ENCODE measurements at regions not wholly inside any gene's neighbourhood (a gene's known extent, or its start where the extent isn't known, plus 50 kb on each side); places are given as distances from the start of the nearest gene placed in this dataset.

DNA sequence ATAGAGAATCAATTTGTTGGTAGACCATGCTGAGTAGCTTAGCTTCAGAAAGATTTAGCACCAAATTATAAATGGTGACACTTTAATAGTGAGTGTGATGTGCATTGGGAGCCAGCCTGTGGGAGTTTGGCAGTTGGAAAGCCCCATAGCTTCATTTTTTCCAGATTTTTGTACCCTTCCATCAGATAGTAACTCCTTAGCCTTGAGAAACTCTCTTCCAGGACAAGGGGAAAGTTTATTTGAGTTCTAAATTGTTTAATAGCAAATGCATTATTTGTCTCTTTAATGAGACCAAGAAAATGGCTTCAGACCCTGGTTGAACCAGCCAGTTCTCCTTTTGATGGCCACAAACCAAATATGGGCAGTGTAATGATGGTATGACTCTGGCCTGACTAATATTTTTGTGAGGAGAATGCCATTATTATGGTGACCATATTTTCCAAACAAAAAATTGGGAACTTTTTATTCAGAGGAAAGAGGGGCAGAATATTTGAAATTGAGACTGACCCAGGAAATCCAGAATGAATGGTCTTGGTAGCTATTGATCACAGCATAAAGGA is 49.8 kb downstream of the PLCE1 start:
- H3K9me3 ChIP-seq: no peaks in the 10 kb centered on the region
- no peaks in the 10 kb centered on the region for H3K4me1 ChIP-seq
- no peak overlapping the region for H3K27ac ChIP-seq
- no peaks in the 10 kb centered on the region for H3K27me3 ChIP-seq (replicated peaks in 1 of 7)
- no peak overlapping the region for H3K4me3 ChIP-seq
- intact Hi-C loops (cut with DNase I; ENCODE audit: low total_unique reads): no loop called here
- TF ChIP-seq POLR2A (IDR thresholded peaks at IDR 0.05): no peak
- TF ChIP-seq, protein P1, sequence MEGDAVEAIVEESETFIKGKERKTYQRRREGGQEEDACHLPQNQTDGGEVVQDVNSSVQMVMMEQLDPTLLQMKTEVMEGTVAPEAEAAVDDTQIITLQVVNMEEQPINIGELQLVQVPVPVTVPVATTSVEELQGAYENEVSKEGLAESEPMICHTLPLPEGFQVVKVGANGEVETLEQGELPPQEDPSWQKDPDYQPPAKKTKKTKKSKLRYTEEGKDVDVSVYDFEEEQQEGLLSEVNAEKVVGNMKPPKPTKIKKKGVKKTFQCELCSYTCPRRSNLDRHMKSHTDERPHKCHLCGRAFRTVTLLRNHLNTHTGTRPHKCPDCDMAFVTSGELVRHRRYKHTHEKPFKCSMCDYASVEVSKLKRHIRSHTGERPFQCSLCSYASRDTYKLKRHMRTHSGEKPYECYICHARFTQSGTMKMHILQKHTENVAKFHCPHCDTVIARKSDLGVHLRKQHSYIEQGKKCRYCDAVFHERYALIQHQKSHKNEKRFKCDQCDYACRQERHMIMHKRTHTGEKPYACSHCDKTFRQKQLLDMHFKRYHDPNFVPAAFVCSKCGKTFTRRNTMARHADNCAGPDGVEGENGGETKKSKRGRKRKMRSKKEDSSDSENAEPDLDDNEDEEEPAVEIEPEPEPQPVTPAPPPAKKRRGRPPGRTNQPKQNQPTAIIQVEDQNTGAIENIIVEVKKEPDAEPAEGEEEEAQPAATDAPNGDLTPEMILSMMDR (IDR thresholded peaks at IDR 0.05 in 8 of 11, conservative IDR thresholded peaks at IDR 0.05 in 3 of 11): no peak
- TF ChIP-seq POLR2AphosphoS5 (IDR thresholded peaks at IDR 0.05): no peak
- no peak for DNase-seq
- no peaks in the 10 kb centered on the region for H3K36me3 ChIP-seq

DNA sequence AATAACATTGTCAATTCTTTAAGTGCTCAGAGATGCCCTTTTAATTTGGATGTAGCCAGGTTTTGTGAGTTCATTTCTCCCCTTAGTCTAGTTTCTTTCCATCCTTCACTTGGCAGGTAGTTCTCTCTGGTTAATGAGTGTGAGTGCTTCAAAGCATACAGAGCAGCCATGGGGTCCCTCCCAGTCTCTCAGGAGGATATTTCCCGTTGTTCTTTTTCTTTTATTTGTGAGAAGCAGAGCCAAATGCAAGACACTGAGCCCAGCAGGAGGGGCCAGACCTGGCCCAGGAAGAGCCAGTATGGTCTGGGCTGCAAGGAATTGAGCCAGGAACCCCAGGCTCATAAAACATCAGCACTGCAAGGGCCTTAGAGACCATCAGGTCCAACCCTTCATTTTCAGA is 52.4 kb downstream of the PLCE1 start:
- no peaks in the 10 kb centered on the region for H3K27me3 ChIP-seq (replicated peaks in 1 of 7)
- no peak overlapping the region for H3K4me3 ChIP-seq
- H3K4me1 ChIP-seq: no peaks in the 10 kb centered on the region
- no peak for TF ChIP-seq POLR2A (IDR thresholded peaks at IDR 0.05)
- TF ChIP-seq POLR2AphosphoS5 (IDR thresholded peaks at IDR 0.05): no peak
- TF ChIP-seq, protein P1 (IDR thresholded peaks at IDR 0.05 in 8 of 11, conservative IDR thresholded peaks at IDR 0.05 in 3 of 11): no peak
- 27 to 59% (median 45%) methylated on average over 1 of the region's 1 CpG for WGBS, 5 donors
- H3K27ac ChIP-seq: no peak overlapping the region
- intact Hi-C loops (cut with DNase I; ENCODE audit: low total_unique reads): no loop called here
- H3K9me3 ChIP-seq: no peaks in the 10 kb centered on the region
- no peak for DNase-seq
- no peaks in the 10 kb centered on the region for H3K36me3 ChIP-seq

DNA sequence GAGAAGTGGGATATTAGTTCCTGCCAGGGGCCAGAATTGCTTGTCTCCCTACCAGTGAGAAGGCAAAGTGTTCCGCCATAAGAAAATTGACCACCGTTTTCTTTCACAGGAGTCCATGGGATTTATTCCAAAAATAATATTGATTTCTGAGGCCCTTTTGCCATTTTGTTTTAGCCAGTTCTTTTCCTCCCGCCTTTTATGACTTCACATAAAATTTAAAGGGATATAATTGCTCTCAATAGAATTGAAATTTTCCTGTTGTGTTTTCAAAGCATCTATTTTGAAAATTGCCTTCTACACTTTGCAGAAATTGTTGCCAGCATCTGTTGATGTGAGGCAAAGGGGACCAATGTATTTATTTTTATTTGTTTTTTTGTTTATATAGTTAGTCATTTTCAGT is 53.6 kb downstream of the PLCE1 start:
- Histone ChIP-seq H3K36me3 (no peaks in the 10 kb centered on the region), H3K4me1 (no peaks in the 10 kb centered on the region), H3K27ac (no peak overlapping the region), H3K9me3 (no peaks in the 10 kb centered on the region), H3K4me3 (no peak overlapping the region), H3K27me3 (replicated peaks in 1 of 7) (no peaks in the 10 kb centered on the region)
- DNase-seq: no peak
- WGBS, 5 donors: 84 to 94% (median 89%) methylated on average over 3 of the region's 3 CpGs
- intact Hi-C loops (cut with DNase I; ENCODE audit: low total_unique reads): no loop called here
- no peak for TF ChIP-seq POLR2A (IDR thresholded peaks at IDR 0.05)
- TF ChIP-seq, protein P1 (IDR thresholded peaks at IDR 0.05 in 8 of 11, conservative IDR thresholded peaks at IDR 0.05 in 3 of 11): no peak
- TF ChIP-seq POLR2AphosphoS5 (IDR thresholded peaks at IDR 0.05): no peak

DNA sequence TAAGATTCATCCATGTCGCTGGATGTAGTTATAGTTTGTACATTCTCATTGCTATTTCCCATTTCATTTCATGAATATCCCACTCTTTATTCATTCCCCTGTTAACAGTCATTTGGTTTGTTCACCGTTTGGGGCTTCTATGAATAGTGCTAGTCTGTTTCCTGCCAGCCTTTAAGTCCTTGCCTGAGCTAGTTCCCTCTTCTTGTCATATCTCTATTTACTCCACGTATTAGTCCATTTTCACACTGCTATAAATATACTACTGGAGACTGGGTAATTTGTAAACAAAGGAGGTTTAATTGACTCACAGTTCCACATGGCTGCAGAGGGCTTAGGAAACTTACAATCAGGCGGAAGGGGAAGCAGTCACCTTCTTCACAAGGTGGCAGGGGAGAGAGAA is 56.2 kb downstream of the PLCE1 start:
- 46 to 51% (median 47%) methylated on average over 4 of the region's 4 CpGs for WGBS, 5 donors
- H3K4me3 ChIP-seq: no peak overlapping the region
- intact Hi-C loops (cut with DNase I; ENCODE audit: low total_unique reads): no loop called here
- no peaks in the 10 kb centered on the region for H3K27me3 ChIP-seq (replicated peaks in 1 of 7)
- H3K36me3 ChIP-seq: no peaks in the 10 kb centered on the region
- TF ChIP-seq POLR2A (IDR thresholded peaks at IDR 0.05): no peak
- no peak for DNase-seq
- H3K4me1 ChIP-seq: no peaks in the 10 kb centered on the region
- H3K27ac ChIP-seq: no peak overlapping the region
- H3K9me3 ChIP-seq: no peaks in the 10 kb centered on the region

DNA sequence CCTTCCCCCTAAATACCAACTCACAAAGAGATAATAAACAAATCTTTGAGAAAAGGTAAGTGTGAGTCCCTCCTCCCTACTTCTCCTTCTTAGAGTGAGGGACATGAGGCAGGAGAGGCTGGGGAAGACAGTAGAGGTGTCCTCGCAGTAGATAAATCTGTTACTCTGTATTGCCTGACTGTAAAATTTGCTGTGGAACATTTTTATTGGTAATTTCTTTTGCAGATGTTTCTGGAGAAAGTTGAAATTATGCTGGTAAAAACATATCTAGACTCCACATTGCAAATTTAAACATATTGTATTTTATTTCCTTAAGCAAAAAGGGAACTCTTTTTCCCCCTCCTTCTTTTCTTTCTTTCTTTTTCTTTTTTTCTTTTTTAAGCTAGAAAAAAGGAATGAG is 58.5 kb downstream of the PLCE1 start:
- no peak for DNase-seq
- Histone ChIP-seq H3K27me3 (replicated peaks in 1 of 7) (no peaks in the 10 kb centered on the region), H3K27ac (no peak overlapping the region), H3K4me3 (no peak overlapping the region), H3K9me3 (no peaks in the 10 kb centered on the region), H3K36me3 (no peaks in the 10 kb centered on the region), H3K4me1 (no peaks in the 10 kb centered on the region)
- no peak for TF ChIP-seq POLR2A (IDR thresholded peaks at IDR 0.05)
- TF ChIP-seq, protein P1 (IDR thresholded peaks at IDR 0.05 in 8 of 11, conservative IDR thresholded peaks at IDR 0.05 in 3 of 11): no peak
- 88 to 100% (median 93%) methylated on average over 1 of the region's 1 CpG for WGBS, 5 donors
- intact Hi-C loops (cut with DNase I; ENCODE audit: low total_unique reads): no loop called here
